Activated B cell treated with CpG ODN at 0.5 μM for 24 hours (primary cell): ENCODE measurements at regions not wholly inside any gene's neighbourhood (a gene's known extent, or its start where the extent isn't known, plus 50 kb on each side); places are given as distances from the start of the nearest gene placed in this dataset.

Experiments
- ATAC-seq: fragments of 200-7000 bp; cut with Tn5 transposase; one replicate; pipeline ENCODE4 v1.10.0; 2021; ENCODE audit warnings: low read depth, mild to moderate bottlenecking, moderate library complexity
- CTCF ChIA-PET: fragments of 350-600 bp; sonication (Branson Sonifier 250); formaldehyde crosslinking; loops from one replicate; lab custom pipeline; 2021; ENCODE audit warnings: antibody characterized with exemption; lab: Charles Lee
- POLR2A ChIA-PET: fragments of 350-600 bp; sonication (Branson Sonifier 250); formaldehyde crosslinking; loops from one replicate; lab custom pipeline; 2021; ENCODE audit warnings: antibody characterized with exemption; lab: Charles Lee
- DNase-seq: peaks from one replicate; pipeline ENCODE4 v3.0.0; 2022
- H3K27ac Mint-ChIP-seq: one replicate; pipeline ENCODE4 v1.8.0; 2020; ENCODE audit warnings: mixed read lengths
- H3K27me3 Mint-ChIP-seq: one replicate; pipeline ENCODE4 v1.8.0; 2021; ENCODE audit warnings: mixed read lengths
- H3K36me3 Mint-ChIP-seq: one replicate; pipeline ENCODE4 v1.8.0; 2021; ENCODE audit warnings: low read depth, mixed read lengths
- H3K4me1 Mint-ChIP-seq: one replicate; pipeline ENCODE4 v1.8.0; 2021; ENCODE audit warnings: mixed read lengths
- H3K4me3 Mint-ChIP-seq: one replicate; pipeline ENCODE4 v1.8.0; 2020; ENCODE audit warnings: mild to moderate bottlenecking, mixed read lengths
- H3K9me3 Mint-ChIP-seq: one replicate; pipeline ENCODE4 v1.8.0; 2020; ENCODE audit warnings: mixed read lengths
- intact Hi-C: fragments of 100-400 bp; cut with micrococcal nuclease; formaldehyde crosslinking; loops from one replicate; pipeline ENCODE4 v1.15.1; 2024
- TF ChIP-seq, protein P1 (sequence below): fragments of 200-600 bp; IDR thresholded peaks from one replicate; pipeline ENCODE4 v1.8.0; 2022; ENCODE audit warnings: antibody characterized with exemption, mild to moderate bottlenecking

DNA sequence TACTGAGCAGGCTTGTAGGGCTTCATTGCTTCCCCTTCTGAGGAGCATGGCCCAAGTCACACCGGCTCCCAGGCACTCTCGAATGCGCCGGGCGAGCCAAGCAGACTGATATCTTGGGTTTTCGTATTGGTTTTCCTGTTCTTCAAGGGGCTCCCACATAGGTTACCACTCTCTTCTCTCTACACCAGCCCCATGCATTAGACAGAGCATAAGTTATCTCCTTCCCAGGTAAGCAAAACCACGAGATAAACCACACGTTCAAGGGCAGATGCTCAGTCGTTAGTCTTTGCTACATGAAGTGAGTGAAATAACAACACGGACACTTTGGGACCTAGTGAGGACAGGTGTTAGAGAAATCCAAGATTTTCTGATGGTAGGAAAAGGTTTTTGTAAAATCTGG, 211.2 kb downstream of the ABCC12 start:
- TF ChIP-seq, protein P1, sequence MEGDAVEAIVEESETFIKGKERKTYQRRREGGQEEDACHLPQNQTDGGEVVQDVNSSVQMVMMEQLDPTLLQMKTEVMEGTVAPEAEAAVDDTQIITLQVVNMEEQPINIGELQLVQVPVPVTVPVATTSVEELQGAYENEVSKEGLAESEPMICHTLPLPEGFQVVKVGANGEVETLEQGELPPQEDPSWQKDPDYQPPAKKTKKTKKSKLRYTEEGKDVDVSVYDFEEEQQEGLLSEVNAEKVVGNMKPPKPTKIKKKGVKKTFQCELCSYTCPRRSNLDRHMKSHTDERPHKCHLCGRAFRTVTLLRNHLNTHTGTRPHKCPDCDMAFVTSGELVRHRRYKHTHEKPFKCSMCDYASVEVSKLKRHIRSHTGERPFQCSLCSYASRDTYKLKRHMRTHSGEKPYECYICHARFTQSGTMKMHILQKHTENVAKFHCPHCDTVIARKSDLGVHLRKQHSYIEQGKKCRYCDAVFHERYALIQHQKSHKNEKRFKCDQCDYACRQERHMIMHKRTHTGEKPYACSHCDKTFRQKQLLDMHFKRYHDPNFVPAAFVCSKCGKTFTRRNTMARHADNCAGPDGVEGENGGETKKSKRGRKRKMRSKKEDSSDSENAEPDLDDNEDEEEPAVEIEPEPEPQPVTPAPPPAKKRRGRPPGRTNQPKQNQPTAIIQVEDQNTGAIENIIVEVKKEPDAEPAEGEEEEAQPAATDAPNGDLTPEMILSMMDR = no peak
- ChIA-PET CTCF (no interaction called here), POLR2A (no interaction called here)
- Mint-ChIP-seq H3K9me3 (no peaks in the 10 kb centered on the region), H3K36me3 (no peaks in the 10 kb centered on the region), H3K4me1 (no peaks in the 10 kb centered on the region), H3K27ac (no peak overlapping the region), H3K4me3 (no peak overlapping the region), H3K27me3 (peaks cover 10% of the 10 kb centered on the region)
- ATAC-seq (no peak), DNase-seq (no peak)
- intact Hi-C loops = no loop called here

DNA sequence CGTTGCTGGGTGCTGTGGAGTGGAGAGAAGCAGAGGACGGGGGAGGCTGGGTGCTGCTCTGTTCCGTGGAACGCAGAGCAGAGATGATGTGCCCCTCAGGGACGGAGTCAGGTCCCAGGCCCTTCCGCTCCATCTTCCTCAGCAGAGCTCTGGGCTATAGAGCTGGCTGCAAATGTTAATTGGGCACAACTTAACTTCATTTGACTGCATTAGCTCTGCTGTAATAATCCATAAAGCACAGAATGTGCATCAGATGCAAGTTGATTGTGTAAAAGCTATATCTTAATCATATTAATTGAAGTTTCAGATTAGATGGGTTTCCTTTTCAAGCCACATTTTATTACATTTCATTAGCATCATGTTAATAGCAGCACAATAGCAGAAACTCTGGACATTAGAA, 212.6 kb downstream of the ABCC12 start:
- TF ChIP-seq, protein P1 = no peak
- Mint-ChIP-seq H3K4me1 (no peaks in the 10 kb centered on the region), H3K27ac (no peak overlapping the region), H3K4me3 (no peak overlapping the region), H3K36me3 (no peaks in the 10 kb centered on the region), H3K27me3 (peaks cover 10% of the 10 kb centered on the region), H3K9me3 (no peaks in the 10 kb centered on the region)
- no peak for DNase-seq
- ChIA-PET CTCF (no interaction called here), POLR2A (no interaction called here)
- no peak for ATAC-seq
- intact Hi-C loops = no loop called here

DNA sequence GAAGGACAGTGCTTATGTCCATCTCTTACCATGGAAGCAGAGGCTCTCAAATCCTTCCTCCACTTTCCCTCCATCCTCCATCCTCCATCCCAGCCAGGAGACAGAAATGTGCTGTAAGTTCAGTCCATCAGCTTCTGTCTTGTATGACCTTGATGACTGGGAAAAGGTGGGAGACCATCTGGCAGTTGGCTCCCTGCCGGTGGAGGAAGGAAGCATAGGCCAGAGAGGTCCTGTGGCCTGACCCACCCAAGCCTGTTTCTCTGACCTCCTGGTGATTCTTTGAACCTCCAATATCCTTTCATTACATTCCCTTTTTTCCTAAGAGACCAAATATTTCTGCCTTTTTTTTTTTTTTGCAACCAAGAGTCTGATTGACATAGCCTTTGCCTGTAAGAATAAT, 215.3 kb downstream of the ABCC12 start:
- DNase-seq (no peak), ATAC-seq (no peak)
- Mint-ChIP-seq H3K27ac (no peak overlapping the region), H3K36me3 (no peaks in the 10 kb centered on the region), H3K27me3 (peaks cover 7% of the 10 kb centered on the region), H3K4me1 (no peaks in the 10 kb centered on the region), H3K4me3 (no peak overlapping the region), H3K9me3 (peaks cover 2% of the 10 kb centered on the region)
- TF ChIP-seq, protein P1 = no peak
- ChIA-PET CTCF (no interaction called here), POLR2A (no interaction called here)
- intact Hi-C loops = no loop called here

DNA sequence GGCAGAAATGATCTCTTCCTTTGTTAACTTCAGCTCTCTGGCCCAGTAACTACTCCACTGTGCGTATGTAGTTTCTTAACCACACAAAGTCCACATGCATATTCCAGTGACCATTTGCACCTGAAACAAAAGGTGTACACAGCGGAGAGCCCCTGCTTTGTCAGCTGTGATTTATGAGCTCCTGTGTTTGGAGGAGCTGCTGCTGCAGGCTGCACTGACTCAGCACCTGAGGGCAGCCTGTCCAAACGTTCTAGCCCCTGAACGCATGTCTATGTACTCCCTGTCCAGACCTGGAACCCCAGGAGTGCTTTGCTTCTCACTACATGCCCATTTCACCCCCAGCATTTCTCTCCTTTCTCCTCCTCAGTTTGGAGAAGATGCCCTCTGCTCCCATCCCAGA, 216.1 kb downstream of the ABCC12 start:
- ChIA-PET POLR2A (no interaction called here), CTCF (no interaction called here)
- TF ChIP-seq, protein P1 = no peak

DNA sequence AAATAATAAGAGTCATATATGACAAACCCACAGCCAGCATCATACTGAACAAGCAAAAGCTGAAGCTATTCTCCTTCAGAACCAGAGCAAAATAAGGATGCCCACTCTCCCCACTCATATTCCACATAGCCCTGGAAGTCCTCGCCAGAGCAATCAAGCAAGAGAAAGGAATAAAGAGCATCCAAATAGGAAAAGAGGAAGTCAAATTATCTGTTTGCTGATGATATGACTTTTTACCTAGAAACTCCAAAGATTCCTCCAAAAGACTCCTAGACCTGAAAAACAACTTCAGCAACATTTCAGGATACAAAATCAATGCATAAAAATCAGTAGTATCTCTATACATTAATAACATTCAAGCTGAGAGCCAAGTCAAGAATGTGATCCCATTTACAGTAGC, 217.5 kb downstream of the ABCC12 start:
- POLR2A ChIA-PET = no interaction called here
- Mint-ChIP-seq H3K27me3 (peaks cover 4% of the 10 kb centered on the region), H3K4me3 (no peak overlapping the region), H3K4me1 (no peaks in the 10 kb centered on the region), H3K9me3 (peaks cover 2% of the 10 kb centered on the region), H3K36me3 (no peaks in the 10 kb centered on the region), H3K27ac (no peak overlapping the region)
- DNase-seq = no peak
- TF ChIP-seq, protein P1 = no peak
- CTCF ChIA-PET = no interaction called here
- intact Hi-C loops = no loop called here
- no peak for ATAC-seq

More for the DNA sequence above, 216.1 kb downstream of the ABCC12 start:
- no peaks in the 10 kb centered on the region for H3K4me1 Mint-ChIP-seq
- no peaks in the 10 kb centered on the region for H3K36me3 Mint-ChIP-seq
- intact Hi-C loops = no loop called here
- no peak overlapping the region for H3K27ac Mint-ChIP-seq
- peaks cover 2% of the 10 kb centered on the region for H3K9me3 Mint-ChIP-seq
- peaks cover 6% of the 10 kb centered on the region for H3K27me3 Mint-ChIP-seq
- no peak for ATAC-seq
- DNase-seq = no peak
- no peak overlapping the region for H3K4me3 Mint-ChIP-seq
